Stimulated activated CD8-positive, alpha-beta memory T cell treated with anti-CD3 and anti-CD28 coated beads, Interleukin-7, amount 100 ng/mL, for 4 hours (primary cell): ENCODE measurements at regions not wholly inside any gene's neighbourhood (a gene's known extent, or its start where the extent isn't known, plus 50 kb on each side); places are given as distances from the start of the nearest gene placed in this dataset.
"Not testable (repeated sequence)": the region's sequence is repeated elsewhere in the genome, so short reads cannot be mapped to it uniquely, and the experiment has no call there.

ENCODE experiments used
- DNase-seq, 2 donors: peaks; one replicate each; pipeline ENCODE4 v3.0.0-alpha.2; 2020; ENCODE audit warnings: low read depth in 2 of 2

GRCh38 chr7:51543801-51544553, 227.4 kb upstream of the COBL start:
- DNase-seq, result no peak

- not testable (repeated sequence) for DNase-seq
Measured at GRCh38 chr7:51540906-51541305, 224.3 kb upstream of the COBL start.

GRCh38 chr7:51539840-51540239, 223.2 kb upstream of the COBL start:
- no peak for DNase-seq

GRCh38 chr7:51528172-51528571, 211.6 kb upstream of the COBL start:
- no peak for DNase-seq

GRCh38 chr7:51521694-51522312, 205.2 kb upstream of the COBL start:
- no peak for DNase-seq

- no peak for DNase-seq
Measured at GRCh38 chr7:51521054-51521453, 204.4 kb upstream of the COBL start.

- no peak for DNase-seq
Measured at GRCh38 chr7:51518646-51519045, 202.0 kb upstream of the COBL start.

GRCh38 chr7:51517187-51517586, 200.6 kb upstream of the COBL start:
- no peak for DNase-seq

GRCh38 chr7:51501620-51502019, 185.0 kb upstream of the COBL start:
- no peak for DNase-seq

GRCh38 chr7:51482976-51483375, 166.4 kb upstream of the COBL start:
- DNase-seq, result no peak

GRCh38 chr7:51481421-51481820, 164.8 kb upstream of the COBL start:
- no peak for DNase-seq

GRCh38 chr7:51477819-51478218, 161.2 kb upstream of the COBL start:
- no peak for DNase-seq

GRCh38 chr7:51477323-51477722, 160.7 kb upstream of the COBL start:
- no peak for DNase-seq

- no peak for DNase-seq
Measured at GRCh38 chr7:51476026-51476425, 159.4 kb upstream of the COBL start.

GRCh38 chr7:51472873-51473272, 156.3 kb upstream of the COBL start:
- DNase-seq, result no peak

GRCh38 chr7:51471981-51472296, 155.3 kb upstream of the COBL start:
- DNase-seq, result no peak

GRCh38 chr7:51471210-51471980, 154.8 kb upstream of the COBL start:
- DNase-seq, result no peak

- DNase-seq, result no peak
Measured at GRCh38 chr7:51467384-51468017, 150.9 kb upstream of the COBL start.

GRCh38 chr7:51459809-51460208, 143.2 kb upstream of the COBL start:
- no peak for DNase-seq

- DNase-seq, result no peak
Measured at GRCh38 chr7:51458693-51459092, 142.1 kb upstream of the COBL start.

GRCh38 chr7:51457079-51457478, 140.5 kb upstream of the COBL start:
- no peak for DNase-seq

GRCh38 chr7:51456431-51457060, 139.9 kb upstream of the COBL start:
- no peak for DNase-seq
